GM23338 (cell line): ENCODE measurements at regions not wholly inside any gene's neighbourhood (a gene's known extent, or its start where the extent isn't known, plus 50 kb on each side); places are given as distances from the start of the nearest gene placed in this dataset.
A peak's percentile ranks its signal among the peaks of the same experiment; 100 is the strongest.

Source experiments
- ATAC-seq: fragments of 200-7000 bp; cut with Tn5 transposase; 3 replicates; pipeline ENCODE4 v1.9.1; 2020
- DNase-seq: peaks from one replicate; pipeline ENCODE4 v3.0.0-alpha.2; 2015; ENCODE audit warnings: low spot score
- H2AFZ ChIP-seq: fragments of 200-600 bp; sonication (generic); 2 replicates; pipeline ENCODE4 v1.8.0; 2016; ENCODE audit warnings: antibody characterized with exemption, mild to moderate bottlenecking, moderate library complexity
- H3F3A ChIP-seq: fragments of 200-600 bp; sonication (generic); replicated peaks from 2 replicates; pipeline ENCODE4 v1.8.0; 2017; ENCODE audit warnings: antibody characterized with exemption, mixed run types, low read depth
- H3K27ac ChIP-seq: fragments of 200-600 bp; sonication (generic); 2 replicates; pipeline ENCODE4 v1.6.1; 2016; ENCODE audit warnings: low read depth
- H3K27me3 ChIP-seq: fragments of 200-600 bp; sonication (generic); 2 replicates; pipeline ENCODE4 v1.8.0; 2016; ENCODE audit warnings: mild to moderate bottlenecking, mixed run types, moderate library complexity; ENCODE audit not compliant: insufficient read depth
- H3K36me3 ChIP-seq: fragments of 200-600 bp; sonication (generic); 2 replicates; pipeline ENCODE4 v1.8.0; 2016; ENCODE audit warnings: mild to moderate bottlenecking; ENCODE audit not compliant: insufficient read depth
- H3K4me1 ChIP-seq: fragments of 200-600 bp; sonication (generic); 2 replicates; pipeline ENCODE4 v1.8.0; 2016; ENCODE audit warnings: mild to moderate bottlenecking, moderate library complexity; ENCODE audit not compliant: insufficient read depth
- H3K4me2 ChIP-seq: fragments of 200-600 bp; sonication (generic); 2 replicates; pipeline ENCODE4 v1.7.1; 2017; ENCODE audit warnings: mixed run types
- H3K4me3 ChIP-seq: fragments of 200-600 bp; sonication (generic); 2 replicates; pipeline ENCODE4 v1.6.1; 2016; ENCODE audit warnings: mixed run types
- H3K79me2 ChIP-seq: fragments of 200-600 bp; sonication (generic); replicated peaks from 2 replicates; pipeline ENCODE4 v1.8.0; 2017; ENCODE audit warnings: mild to moderate bottlenecking; ENCODE audit not compliant: insufficient read depth
- H3K9me2 ChIP-seq: fragments of 200-600 bp; sonication (generic); 2 replicates; pipeline ENCODE4 v1.8.0; 2017; ENCODE audit not compliant: insufficient read depth
- H4K20me1 ChIP-seq: fragments of 200-600 bp; sonication (generic); replicated peaks from 2 replicates; pipeline ENCODE4 v1.8.0; 2017; ENCODE audit warnings: mild to moderate bottlenecking; ENCODE audit not compliant: insufficient read depth
- H3K27ac Mint-ChIP-seq: 2 replicates; pipeline ENCODE4 v1.8.0; 2020; ENCODE audit warnings: inconsistent platforms, mild to moderate bottlenecking, moderate library complexity, mixed read lengths
- H3K27me3 Mint-ChIP-seq: 3 replicates; pipeline ENCODE4 v1.8.0; 2022; ENCODE audit warnings: low read depth, mild to moderate bottlenecking, moderate library complexity, mixed read lengths, inconsistent platforms; ENCODE audit not compliant: insufficient read depth, poor library complexity
- H3K36me3 Mint-ChIP-seq: 3 replicates; pipeline ENCODE4 v1.8.0; 2021; ENCODE audit warnings: low read depth, mild to moderate bottlenecking, inconsistent platforms, moderate library complexity, mixed read lengths
- H3K4me1 Mint-ChIP-seq: 3 replicates; pipeline ENCODE4 v1.8.0; 2020; ENCODE audit warnings: mild to moderate bottlenecking, inconsistent platforms, mixed read lengths
- H3K4me3 Mint-ChIP-seq: 3 replicates; pipeline ENCODE4 v1.8.0; 2021; ENCODE audit warnings: moderate library complexity, mild to moderate bottlenecking, inconsistent platforms, mixed read lengths
- H3K9me3 Mint-ChIP-seq: 3 replicates; pipeline ENCODE4 v1.8.0; 2020; ENCODE audit warnings: moderate library complexity, mild to moderate bottlenecking, inconsistent platforms, mixed read lengths
- CREB1 ChIP-seq: fragments of 250-450 bp; sonication (Bioruptor Pico); IDR thresholded peaks from 2 replicates; pipeline ENCODE4 v1.5.0; 2020; ENCODE audit warnings: low read depth, mild to moderate bottlenecking, moderate library complexity
- CTCF ChIP-seq, 2 experiments: fragments of 200-600 bp in 1 of 2; sonication (generic) in 1 of 2; conservative IDR thresholded peaks; 2 replicates each; pipeline versions ENCODE4 v1.5.1 to v1.6.1; 2016 to 2017; ENCODE audit warnings: antibody characterized with exemption in 2 of 2, low read depth in 2 of 2, mild to moderate bottlenecking in 2 of 2, moderate library complexity in 1 of 2
- EZH2 ChIP-seq: fragments of 200-600 bp; sonication (generic); IDR thresholded peaks from one replicate; pipeline ENCODE4 v1.8.0; 2017; ENCODE audit warnings: antibody characterized with exemption, mild to moderate bottlenecking, low read depth; ENCODE audit not compliant: unreplicated experiment
- EZH2phosphoT487 ChIP-seq: fragments of 200-600 bp; sonication (generic); IDR thresholded peaks from one replicate; pipeline ENCODE4 v1.8.1; 2018; ENCODE audit warnings: antibody characterized with exemption; ENCODE audit not compliant: unreplicated experiment
- POLR2AphosphoS5 ChIP-seq: IDR thresholded peaks from 2 replicates; pipeline ENCODE4 v1.6.1; 2016; ENCODE audit warnings: antibody characterized with exemption, low read depth
- REST ChIP-seq: IDR thresholded peaks from one replicate; pipeline ENCODE4 v1.6.1; 2018; ENCODE audit warnings: antibody characterized with exemption; ENCODE audit not compliant: unreplicated experiment
- STAT1 ChIP-seq: IDR thresholded peaks from one replicate; pipeline ENCODE4 v1.6.1; 2016; ENCODE audit warnings: antibody characterized with exemption; ENCODE audit not compliant: unreplicated experiment
- ZNF114 ChIP-seq: fragments of 250-450 bp; sonication (Bioruptor Pico); IDR thresholded peaks from 2 replicates; pipeline ENCODE4 v1.5.0; 2020; ENCODE audit warnings: mild to moderate bottlenecking, moderate library complexity
- ZNF331 ChIP-seq: fragments of 250-450 bp; sonication (Bioruptor Pico); IDR thresholded peaks from 2 replicates; pipeline ENCODE4 v1.5.0; 2020; ENCODE audit warnings: low read depth, mild to moderate bottlenecking, moderate library complexity
- TF ChIP-seq, protein P1 (sequence below): IDR thresholded peaks from 2 replicates; pipeline ENCODE4 v1.6.1; 2016; ENCODE audit warnings: antibody characterized with exemption
- TF ChIP-seq, protein P2 (sequence below): fragments of 250-450 bp; sonication (Bioruptor Pico); IDR thresholded peaks from 2 replicates; pipeline ENCODE4 v1.5.0; 2020; ENCODE audit warnings: mild to moderate bottlenecking, moderate library complexity

- Histone ChIP-seq H3K36me3 (no peaks in the 10 kb centered on the region), H3K4me2 (no peak overlapping the region), H3F3A (no peaks in the 10 kb centered on the region), H3K9me2 (0 out of 2 replicates have a peak, but pooled peaks cover 3% of the 10 kb centered on the region), H3K79me2 (no peaks in the 10 kb centered on the region), H3K27ac (no peak overlapping the region), H3K4me3 (no peak overlapping the region), H3K27me3 (no peaks in the 10 kb centered on the region), H2AFZ (0 out of 2 replicates have a peak overlapping the region, but pooled peaks have one; percentile 23), H3K4me1 (no peaks in the 10 kb centered on the region), H4K20me1 (no peaks in the 10 kb centered on the region)
- Mint-ChIP-seq H3K4me1 (no peaks in the 10 kb centered on the region), H3K9me3 (no peaks in the 10 kb centered on the region), H3K27ac (no peak overlapping the region), H3K4me3 (no peak overlapping the region), H3K27me3 (peaks cover 5% of the 10 kb centered on the region), H3K36me3 (no peaks in the 10 kb centered on the region)
- DNase-seq (no peak), ATAC-seq (no peak)
- TF ChIP-seq, protein P1, sequence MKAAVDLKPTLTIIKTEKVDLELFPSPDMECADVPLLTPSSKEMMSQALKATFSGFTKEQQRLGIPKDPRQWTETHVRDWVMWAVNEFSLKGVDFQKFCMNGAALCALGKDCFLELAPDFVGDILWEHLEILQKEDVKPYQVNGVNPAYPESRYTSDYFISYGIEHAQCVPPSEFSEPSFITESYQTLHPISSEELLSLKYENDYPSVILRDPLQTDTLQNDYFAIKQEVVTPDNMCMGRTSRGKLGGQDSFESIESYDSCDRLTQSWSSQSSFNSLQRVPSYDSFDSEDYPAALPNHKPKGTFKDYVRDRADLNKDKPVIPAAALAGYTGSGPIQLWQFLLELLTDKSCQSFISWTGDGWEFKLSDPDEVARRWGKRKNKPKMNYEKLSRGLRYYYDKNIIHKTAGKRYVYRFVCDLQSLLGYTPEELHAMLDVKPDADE, result no peak
- no peak for TF ChIP-seq STAT1
- no peak for TF ChIP-seq CTCF (conservative IDR thresholded peaks at IDR 0.05; ENCODE audit: low read depth in 2 of 2)
- no peak for TF ChIP-seq POLR2AphosphoS5
- no peak for TF ChIP-seq ZNF114 (CRISPR knock-in tag)
- no peak for TF ChIP-seq EZH2phosphoT487
- TF ChIP-seq ZNF331 (CRISPR knock-in tag), result no peak
- TF ChIP-seq CREB1 (CRISPR knock-in tag), result no peak
- TF ChIP-seq, protein P2, sequence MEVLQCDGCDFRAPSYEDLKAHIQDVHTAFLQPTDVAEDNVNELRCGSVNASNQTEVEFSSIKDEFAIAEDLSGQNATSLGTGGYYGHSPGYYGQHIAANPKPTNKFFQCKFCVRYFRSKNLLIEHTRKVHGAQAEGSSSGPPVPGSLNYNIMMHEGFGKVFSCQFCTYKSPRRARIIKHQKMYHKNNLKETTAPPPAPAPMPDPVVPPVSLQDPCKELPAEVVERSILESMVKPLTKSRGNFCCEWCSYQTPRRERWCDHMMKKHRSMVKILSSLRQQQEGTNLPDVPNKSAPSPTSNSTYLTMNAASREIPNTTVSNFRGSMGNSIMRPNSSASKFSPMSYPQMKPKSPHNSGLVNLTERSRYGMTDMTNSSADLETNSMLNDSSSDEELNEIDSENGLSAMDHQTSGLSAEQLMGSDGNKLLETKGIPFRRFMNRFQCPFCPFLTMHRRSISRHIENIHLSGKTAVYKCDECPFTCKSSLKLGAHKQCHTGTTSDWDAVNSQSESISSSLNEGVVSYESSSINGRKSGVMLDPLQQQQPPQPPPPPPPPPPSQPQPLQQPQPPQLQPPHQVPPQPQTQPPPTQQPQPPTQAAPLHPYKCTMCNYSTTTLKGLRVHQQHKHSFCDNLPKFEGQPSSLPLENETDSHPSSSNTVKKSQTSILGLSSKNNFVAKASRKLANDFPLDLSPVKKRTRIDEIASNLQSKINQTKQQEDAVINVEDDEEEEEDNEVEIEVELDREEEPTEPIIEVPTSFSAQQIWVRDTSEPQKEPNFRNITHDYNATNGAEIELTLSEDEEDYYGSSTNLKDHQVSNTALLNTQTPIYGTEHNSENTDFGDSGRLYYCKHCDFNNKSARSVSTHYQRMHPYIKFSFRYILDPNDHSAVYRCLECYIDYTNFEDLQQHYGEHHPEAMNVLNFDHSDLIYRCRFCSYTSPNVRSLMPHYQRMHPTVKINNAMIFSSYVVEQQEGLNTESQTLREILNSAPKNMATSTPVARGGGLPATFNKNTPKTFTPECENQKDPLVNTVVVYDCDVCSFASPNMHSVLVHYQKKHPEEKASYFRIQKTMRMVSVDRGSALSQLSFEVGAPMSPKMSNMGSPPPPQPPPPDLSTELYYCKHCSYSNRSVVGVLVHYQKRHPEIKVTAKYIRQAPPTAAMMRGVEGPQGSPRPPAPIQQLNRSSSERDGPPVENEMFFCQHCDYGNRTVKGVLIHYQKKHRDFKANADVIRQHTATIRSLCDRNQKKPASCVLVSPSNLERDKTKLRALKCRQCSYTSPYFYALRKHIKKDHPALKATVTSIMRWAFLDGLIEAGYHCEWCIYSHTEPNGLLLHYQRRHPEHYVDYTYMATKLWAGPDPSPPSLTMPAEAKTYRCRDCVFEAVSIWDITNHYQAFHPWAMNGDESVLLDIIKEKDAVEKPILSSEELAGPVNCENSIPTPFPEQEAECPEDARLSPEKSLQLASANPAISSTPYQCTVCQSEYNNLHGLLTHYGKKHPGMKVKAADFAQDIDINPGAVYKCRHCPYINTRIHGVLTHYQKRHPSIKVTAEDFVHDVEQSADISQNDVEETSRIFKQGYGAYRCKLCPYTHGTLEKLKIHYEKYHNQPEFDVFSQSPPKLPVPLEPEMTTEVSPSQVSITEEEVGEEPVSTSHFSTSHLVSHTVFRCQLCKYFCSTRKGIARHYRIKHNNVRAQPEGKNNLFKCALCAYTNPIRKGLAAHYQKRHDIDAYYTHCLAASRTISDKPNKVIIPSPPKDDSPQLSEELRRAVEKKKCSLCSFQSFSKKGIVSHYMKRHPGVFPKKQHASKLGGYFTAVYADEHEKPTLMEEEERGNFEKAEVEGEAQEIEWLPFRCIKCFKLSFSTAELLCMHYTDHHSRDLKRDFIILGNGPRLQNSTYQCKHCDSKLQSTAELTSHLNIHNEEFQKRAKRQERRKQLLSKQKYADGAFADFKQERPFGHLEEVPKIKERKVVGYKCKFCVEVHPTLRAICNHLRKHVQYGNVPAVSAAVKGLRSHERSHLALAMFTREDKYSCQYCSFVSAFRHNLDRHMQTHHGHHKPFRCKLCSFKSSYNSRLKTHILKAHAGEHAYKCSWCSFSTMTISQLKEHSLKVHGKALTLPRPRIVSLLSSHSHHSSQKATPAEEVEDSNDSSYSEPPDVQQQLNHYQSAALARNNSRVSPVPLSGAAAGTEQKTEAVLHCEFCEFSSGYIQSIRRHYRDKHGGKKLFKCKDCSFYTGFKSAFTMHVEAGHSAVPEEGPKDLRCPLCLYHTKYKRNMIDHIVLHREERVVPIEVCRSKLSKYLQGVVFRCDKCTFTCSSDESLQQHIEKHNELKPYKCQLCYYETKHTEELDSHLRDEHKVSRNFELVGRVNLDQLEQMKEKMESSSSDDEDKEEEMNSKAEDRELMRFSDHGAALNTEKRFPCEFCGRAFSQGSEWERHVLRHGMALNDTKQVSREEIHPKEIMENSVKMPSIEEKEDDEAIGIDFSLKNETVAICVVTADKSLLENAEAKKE, result no peak
- no peak for TF ChIP-seq REST
- no peak for TF ChIP-seq EZH2
Observed at GRCh38 chr1:234751678-234752077, 141.7 kb upstream of the IRF2BP2 start.
